ENCODE measurements at regions not wholly inside any gene's neighbourhood (a gene's known extent, or its start where the extent isn't known, plus 50 kb on each side); places are given as distances from the start of the nearest gene placed in this dataset.
"Not testable (repeated sequence)": the region's sequence is repeated elsewhere in the genome, so short reads cannot be mapped to it uniquely, and the experiment has no call there.

DNA sequence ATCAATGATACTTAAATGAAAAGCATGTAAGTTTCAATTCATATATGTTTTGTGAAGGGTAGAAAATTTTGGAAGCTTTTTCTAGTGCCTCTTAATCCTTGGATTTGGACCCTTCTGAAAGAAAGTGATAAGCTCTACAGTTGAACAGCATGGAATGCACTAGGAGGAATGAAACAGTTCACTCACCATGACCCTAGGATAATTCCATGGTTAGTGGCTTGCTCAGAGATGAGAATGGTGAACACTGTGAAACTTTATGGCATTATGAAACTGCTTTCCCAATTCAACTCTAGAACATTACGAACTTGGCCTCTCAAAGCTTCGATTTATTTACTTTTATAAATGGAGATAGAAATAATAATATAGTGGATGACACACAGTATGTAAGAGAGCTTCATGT lies 88.9 kb upstream of the FAT4 start:
- intact Hi-C loops (cut with DNase I; ENCODE audit: low total_unique reads), result no loop called here
- Histone ChIP-seq H3K9me3 (no peaks in the 10 kb centered on the region), H3K27me3 (no peaks in the 10 kb centered on the region), H3K36me3 (no peaks in the 10 kb centered on the region), H3K4me1 (no peaks in the 10 kb centered on the region), H3K4me3 (no peak overlapping the region), H3K27ac (no peak overlapping the region)
- WGBS, 5 donors, result 80 to 94% (median 91%) methylated on average over 2 of the region's 2 CpGs
- TF ChIP-seq EP300 (IDR thresholded peaks at IDR 0.05) (no peak), POLR2AphosphoS5 (IDR thresholded peaks at IDR 0.05) (no peak), POLR2A (IDR thresholded peaks at IDR 0.05) (no peak)
- TF ChIP-seq, protein P1, sequence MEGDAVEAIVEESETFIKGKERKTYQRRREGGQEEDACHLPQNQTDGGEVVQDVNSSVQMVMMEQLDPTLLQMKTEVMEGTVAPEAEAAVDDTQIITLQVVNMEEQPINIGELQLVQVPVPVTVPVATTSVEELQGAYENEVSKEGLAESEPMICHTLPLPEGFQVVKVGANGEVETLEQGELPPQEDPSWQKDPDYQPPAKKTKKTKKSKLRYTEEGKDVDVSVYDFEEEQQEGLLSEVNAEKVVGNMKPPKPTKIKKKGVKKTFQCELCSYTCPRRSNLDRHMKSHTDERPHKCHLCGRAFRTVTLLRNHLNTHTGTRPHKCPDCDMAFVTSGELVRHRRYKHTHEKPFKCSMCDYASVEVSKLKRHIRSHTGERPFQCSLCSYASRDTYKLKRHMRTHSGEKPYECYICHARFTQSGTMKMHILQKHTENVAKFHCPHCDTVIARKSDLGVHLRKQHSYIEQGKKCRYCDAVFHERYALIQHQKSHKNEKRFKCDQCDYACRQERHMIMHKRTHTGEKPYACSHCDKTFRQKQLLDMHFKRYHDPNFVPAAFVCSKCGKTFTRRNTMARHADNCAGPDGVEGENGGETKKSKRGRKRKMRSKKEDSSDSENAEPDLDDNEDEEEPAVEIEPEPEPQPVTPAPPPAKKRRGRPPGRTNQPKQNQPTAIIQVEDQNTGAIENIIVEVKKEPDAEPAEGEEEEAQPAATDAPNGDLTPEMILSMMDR (IDR thresholded peaks at IDR 0.05), result no peak
- no peak for DNase-seq

DNA sequence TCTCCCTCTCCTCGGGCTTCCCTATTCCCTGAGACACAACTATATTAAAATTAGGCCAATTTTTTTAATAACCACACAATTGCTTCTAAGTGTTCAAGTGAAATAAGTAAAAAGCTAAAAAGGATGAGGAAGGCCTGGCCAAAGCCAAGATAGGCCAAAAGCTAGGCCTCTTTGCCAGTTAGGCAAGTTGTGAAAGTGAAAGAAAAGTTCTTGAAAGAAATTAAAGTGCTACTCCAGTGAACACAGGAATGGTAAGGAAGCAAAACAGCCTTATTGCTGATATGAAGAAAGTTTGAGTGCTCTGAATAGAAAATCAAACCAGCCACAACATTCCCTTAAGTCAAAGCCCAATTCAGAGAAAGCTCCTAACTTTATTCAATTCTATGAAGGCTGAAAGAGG lies 114.2 kb upstream of the FAT4 start:
- no peaks in the 10 kb centered on the region for H3K36me3 ChIP-seq
- no peak overlapping the region for H3K4me3 ChIP-seq
- no peaks in the 10 kb centered on the region for H3K27me3 ChIP-seq
- H3K9me3 ChIP-seq, result no peaks in the 10 kb centered on the region
- H3K4me1 ChIP-seq, result no peaks in the 10 kb centered on the region
- TF ChIP-seq EP300 (IDR thresholded peaks at IDR 0.05) (no peak), POLR2A (IDR thresholded peaks at IDR 0.05) (no peak), POLR2AphosphoS5 (IDR thresholded peaks at IDR 0.05) (no peak)
- TF ChIP-seq, protein P1 (IDR thresholded peaks at IDR 0.05), result no peak
- WGBS, 5 donors, result 76 to 92% (median 86%) methylated on average over 1 of the region's 1 CpG
- H3K27ac ChIP-seq, result no peak overlapping the region
- intact Hi-C loops (cut with DNase I; ENCODE audit: low total_unique reads), result no loop called here
- no peak for DNase-seq

DNA sequence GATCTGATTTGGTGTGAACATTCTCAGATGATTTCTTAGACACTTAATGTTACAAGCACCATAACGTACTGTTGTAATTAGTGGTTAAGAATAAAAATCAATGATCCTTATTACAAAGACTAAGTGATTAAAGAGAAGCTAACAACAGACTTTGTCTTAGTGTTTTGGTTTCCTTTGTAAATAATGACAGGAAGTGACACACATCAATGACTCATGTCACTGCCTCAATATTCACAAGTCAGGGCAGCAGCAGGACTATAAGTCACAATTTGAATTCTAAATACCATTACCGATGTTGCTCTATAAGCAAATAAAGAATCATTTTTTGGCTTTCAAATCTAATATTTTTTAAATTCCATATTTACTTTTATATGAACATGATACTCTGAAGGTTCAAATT lies 115.8 kb upstream of the FAT4 start:
- H3K4me3 ChIP-seq, result no peak overlapping the region
- 73 to 88% (median 81%) methylated on average over 2 of the region's 2 CpGs for WGBS, 5 donors
- no peak for DNase-seq
- TF ChIP-seq, protein P1 (IDR thresholded peaks at IDR 0.05), result no peak
- no peak for TF ChIP-seq POLR2A (IDR thresholded peaks at IDR 0.05)
- TF ChIP-seq EP300 (IDR thresholded peaks at IDR 0.05), result no peak
- TF ChIP-seq POLR2AphosphoS5 (IDR thresholded peaks at IDR 0.05), result no peak
- intact Hi-C loops (cut with DNase I; ENCODE audit: low total_unique reads), result no loop called here
- H3K27me3 ChIP-seq, result no peaks in the 10 kb centered on the region
- no peak overlapping the region for H3K27ac ChIP-seq
- no peaks in the 10 kb centered on the region for H3K9me3 ChIP-seq
- no peaks in the 10 kb centered on the region for H3K36me3 ChIP-seq
- no peaks in the 10 kb centered on the region for H3K4me1 ChIP-seq

DNA sequence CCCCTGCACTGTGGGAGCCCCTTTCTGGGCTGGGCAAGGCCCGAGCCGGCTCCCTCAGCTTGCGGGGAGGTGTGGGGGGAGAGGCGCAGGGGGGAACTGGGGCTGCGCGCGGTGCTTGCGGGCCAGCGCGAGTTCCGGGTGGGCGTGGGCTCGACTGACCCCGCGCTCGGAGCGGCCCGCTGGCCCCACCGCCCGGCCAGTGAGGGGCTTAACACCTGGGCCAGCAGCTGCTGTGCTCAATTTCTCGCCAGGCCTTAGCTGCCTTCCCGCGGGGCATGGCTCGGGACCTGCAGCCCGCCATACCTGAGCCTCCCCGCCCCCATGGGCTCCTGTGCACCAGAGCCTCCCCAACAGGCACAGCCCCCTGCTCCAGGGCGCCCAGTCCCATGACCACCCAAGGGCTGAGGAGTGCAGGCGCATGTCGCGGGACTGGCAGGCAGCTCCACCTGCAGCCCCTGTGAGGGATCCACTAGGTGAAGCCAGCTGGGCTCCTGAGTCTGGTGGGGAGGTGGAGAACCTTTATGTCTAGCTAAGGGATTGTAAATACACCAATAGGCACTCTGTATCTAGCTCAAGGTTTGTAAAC lies 122.8 kb upstream of the FAT4 start:
- peaks cover 0 to 11% (median 4%) of the 10 kb centered on the region in 4 donors for H3K9me3 ChIP-seq
- H3K27me3 ChIP-seq; intact Hi-C loops (cut with DNase I; ENCODE audit: low total_unique reads); DNase-seq; H3K27ac ChIP-seq; H3K4me3 ChIP-seq; H3K4me1 ChIP-seq; H3K36me3 ChIP-seq: not testable (repeated sequence)
- 94 to 99% (median 97%) methylated on average over 19 to 30 of the region's 30 CpGs for WGBS, 5 donors

DNA sequence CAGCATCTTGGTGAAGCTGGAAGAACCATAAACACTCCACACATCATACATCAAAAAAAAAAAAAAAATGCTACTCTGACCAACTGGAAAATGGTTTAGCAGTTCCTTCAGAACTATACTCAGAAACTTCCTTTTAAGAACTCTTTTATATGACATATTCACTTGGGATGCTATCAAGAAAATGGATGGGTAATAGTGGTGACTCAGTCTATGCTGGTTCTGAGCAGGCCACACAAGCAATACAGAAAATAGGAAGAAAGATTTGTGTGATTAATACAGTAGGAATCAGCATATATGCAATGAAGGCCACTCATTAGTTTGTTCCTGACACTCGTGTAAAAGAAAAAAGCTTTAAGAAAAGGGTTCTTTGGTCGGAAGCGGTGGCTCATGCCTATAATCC lies 123.5 kb upstream of the FAT4 start:
- H3K36me3 ChIP-seq, result no peaks in the 10 kb centered on the region
- 89 to 100% (median 98%) methylated on average over 3 of the region's 3 CpGs for WGBS, 5 donors
- peaks cover 0 to 11% (median 4%) of the 10 kb centered on the region in 4 donors for H3K9me3 ChIP-seq
- no peak overlapping the region for H3K4me3 ChIP-seq
- no peak overlapping the region for H3K27ac ChIP-seq
- intact Hi-C loops (cut with DNase I; ENCODE audit: low total_unique reads), result no loop called here
- no peak for TF ChIP-seq POLR2A (IDR thresholded peaks at IDR 0.05)
- no peak for TF ChIP-seq POLR2AphosphoS5 (IDR thresholded peaks at IDR 0.05)
- TF ChIP-seq EP300 (IDR thresholded peaks at IDR 0.05), result no peak
- TF ChIP-seq, protein P1 (IDR thresholded peaks at IDR 0.05), result no peak
- no peak for DNase-seq
- H3K4me1 ChIP-seq, result no peaks in the 10 kb centered on the region
- H3K27me3 ChIP-seq, result no peaks in the 10 kb centered on the region
